Left lung (tissue), 4 donors: ENCODE measurements at regions not wholly inside any gene's neighbourhood (a gene's known extent, or its start where the extent isn't known, plus 50 kb on each side); places are given as distances from the start of the nearest gene placed in this dataset.

Source experiments
- ATAC-seq: fragments of 200-7000 bp; cut with Tn5 transposase; one replicate; pipeline ENCODE4 v1.9.1; 2020; ENCODE audit warnings: moderate library complexity
- DNase-seq, 4 donors: peaks; one replicate each; pipeline ENCODE4 v3.0.0-alpha.2; 2013 to 2020
- H3K27ac ChIP-seq, 2 donors: fragments of 200-600 bp; sonication (generic) in 1 of 2; one replicate each; pipeline versions ENCODE4 v1.5.0 to v1.8.0; 2020 to 2021
- H3K27me3 ChIP-seq, 2 donors: fragments of 200-600 bp; sonication (generic) in 1 of 2; one replicate each; pipeline versions ENCODE4 v1.5.0 to v1.8.0; 2020 to 2021
- H3K36me3 ChIP-seq, 2 donors: fragments of 200-600 bp; sonication (generic) in 1 of 2; one replicate each; pipeline versions ENCODE4 v1.5.0 to v1.8.0; 2020 to 2021
- H3K4me1 ChIP-seq, 2 donors: fragments of 200-600 bp; one replicate each; pipeline ENCODE4 v1.8.0; 2021
- H3K4me3 ChIP-seq, 2 donors: fragments of 200-600 bp; sonication (generic) in 1 of 2; one replicate each; pipeline versions ENCODE4 v1.5.0 to v1.8.0; 2020 to 2021; ENCODE audit warnings: mild to moderate bottlenecking in 1 of 2
- H3K9me3 ChIP-seq, 2 donors: fragments of 200-600 bp; sonication (generic) in 1 of 2; one replicate each; pipeline versions ENCODE4 v1.5.0 to v1.8.0; 2020 to 2021
- CTCF ChIP-seq, 2 donors: fragments of 200-600 bp; sonication (generic) in 1 of 2; IDR thresholded peaks; one replicate each; pipeline versions ENCODE4 v1.5.0 to v1.8.0; 2021; ENCODE audit warnings: antibody characterized with exemption in 2 of 2
- intact Hi-C, 2 donors: fragments of 100-400 bp; cut with DNase I; formaldehyde crosslinking; loops; one replicate each; pipeline versions ENCODE4 v1.11.2 to v1.14.2; 2022
- donor health status: DM: no; HTN: yes; CAD: no.
- donor health status: DM: no; HTN: no; CAD: no.

GRCh38 chr5:14064841-14065240 is 78.3 kb upstream of the TRIO start:
- Histone ChIP-seq H3K36me3 (no peaks in the 10 kb centered on the region), H3K4me3 (no peak overlapping the region), H3K27ac (no peak overlapping the region), H3K9me3 (no peaks in the 10 kb centered on the region), H3K27me3 (no peaks in the 10 kb centered on the region), H3K4me1 (no peaks in the 10 kb centered on the region)
- no peak for TF ChIP-seq CTCF (IDR thresholded peaks at IDR 0.05)
- intact Hi-C loops: no loop called here
- DNase-seq: no peak
- ATAC-seq: no peak

GRCh38 chr5:14063691-14064090 is 79.5 kb upstream of the TRIO start:
- H3K36me3 ChIP-seq: no peaks in the 10 kb centered on the region
- no peaks in the 10 kb centered on the region for H3K27me3 ChIP-seq
- H3K4me1 ChIP-seq: no peaks in the 10 kb centered on the region
- intact Hi-C loops: no loop called here
- ATAC-seq (no peak), DNase-seq (no peak)
- TF ChIP-seq CTCF (IDR thresholded peaks at IDR 0.05): no peak
- H3K27ac ChIP-seq: no peak overlapping the region
- H3K9me3 ChIP-seq: no peaks in the 10 kb centered on the region
- H3K4me3 ChIP-seq: no peak overlapping the region

- Histone ChIP-seq H3K9me3 (no peaks in the 10 kb centered on the region), H3K27me3 (no peaks in the 10 kb centered on the region), H3K4me1 (no peaks in the 10 kb centered on the region), H3K36me3 (no peaks in the 10 kb centered on the region), H3K4me3 (no peak overlapping the region), H3K27ac (no peak overlapping the region)
- intact Hi-C loops: no loop called here
- TF ChIP-seq CTCF (IDR thresholded peaks at IDR 0.05): no peak
- ATAC-seq (no peak), DNase-seq (no peak)
Measured at GRCh38 chr5:14063138-14063537, 80.0 kb upstream of the TRIO start.

GRCh38 chr5:14062178-14062577 is 81.0 kb upstream of the TRIO start:
- Histone ChIP-seq H3K27me3 (no peaks in the 10 kb centered on the region), H3K36me3 (no peaks in the 10 kb centered on the region), H3K4me3 (no peak overlapping the region), H3K27ac (no peak overlapping the region), H3K9me3 (no peaks in the 10 kb centered on the region), H3K4me1 (no peaks in the 10 kb centered on the region)
- intact Hi-C loops: no loop called here
- ATAC-seq (no peak), DNase-seq (no peak)
- no peak for TF ChIP-seq CTCF (IDR thresholded peaks at IDR 0.05)

- no peak for ATAC-seq
- Histone ChIP-seq H3K36me3 (no peaks in the 10 kb centered on the region), H3K4me1 (no peaks in the 10 kb centered on the region), H3K27ac (no peak overlapping the region), H3K9me3 (peaks cover 0 to 2% of the 10 kb centered on the region in 2 donors), H3K4me3 (no peak overlapping the region), H3K27me3 (no peaks in the 10 kb centered on the region)
- DNase-seq: no peak
- intact Hi-C loops: no loop called here
- no peak for TF ChIP-seq CTCF (IDR thresholded peaks at IDR 0.05)
Measured at GRCh38 chr5:14061106-14061505, 82.0 kb upstream of the TRIO start.
